Kidney tubule cell (primary cell): ENCODE measurements at regions not wholly inside any gene's neighbourhood (a gene's known extent, or its start where the extent isn't known, plus 50 kb on each side); places are given as distances from the start of the nearest gene placed in this dataset.

Source experiments
- DNase-seq: peaks from one replicate; pipeline ENCODE4 v3.0.0-alpha.2; 2018; ENCODE audit warnings: low spot score

GRCh38 chr16:55380485-55380884, 56.5 kb downstream of the IRX6 start:
- DNase-seq: no peak

GRCh38 chr16:55384288-55385247, 60.6 kb downstream of the IRX6 start:
- no peak for DNase-seq

DNA sequence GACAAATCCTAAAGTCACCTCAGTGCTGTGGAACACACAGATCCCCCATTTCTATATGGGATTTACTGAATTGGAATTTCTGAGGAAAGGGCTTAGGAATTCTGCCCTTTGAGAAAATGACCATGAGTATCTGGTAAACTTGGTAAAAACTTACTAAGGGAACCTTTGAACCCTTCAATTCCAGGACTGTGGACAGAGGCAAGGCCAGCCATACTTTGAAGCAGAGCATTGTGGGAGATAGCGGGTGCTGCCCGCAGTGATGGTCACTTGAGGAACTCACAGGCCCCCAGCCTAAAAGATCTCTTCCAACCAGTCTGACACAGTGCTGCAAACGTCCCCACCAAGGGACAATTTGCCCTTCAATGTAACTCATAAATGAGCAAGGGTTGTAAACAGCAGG, 61.4 kb downstream of the IRX6 start:
- no peak for DNase-seq

DNA sequence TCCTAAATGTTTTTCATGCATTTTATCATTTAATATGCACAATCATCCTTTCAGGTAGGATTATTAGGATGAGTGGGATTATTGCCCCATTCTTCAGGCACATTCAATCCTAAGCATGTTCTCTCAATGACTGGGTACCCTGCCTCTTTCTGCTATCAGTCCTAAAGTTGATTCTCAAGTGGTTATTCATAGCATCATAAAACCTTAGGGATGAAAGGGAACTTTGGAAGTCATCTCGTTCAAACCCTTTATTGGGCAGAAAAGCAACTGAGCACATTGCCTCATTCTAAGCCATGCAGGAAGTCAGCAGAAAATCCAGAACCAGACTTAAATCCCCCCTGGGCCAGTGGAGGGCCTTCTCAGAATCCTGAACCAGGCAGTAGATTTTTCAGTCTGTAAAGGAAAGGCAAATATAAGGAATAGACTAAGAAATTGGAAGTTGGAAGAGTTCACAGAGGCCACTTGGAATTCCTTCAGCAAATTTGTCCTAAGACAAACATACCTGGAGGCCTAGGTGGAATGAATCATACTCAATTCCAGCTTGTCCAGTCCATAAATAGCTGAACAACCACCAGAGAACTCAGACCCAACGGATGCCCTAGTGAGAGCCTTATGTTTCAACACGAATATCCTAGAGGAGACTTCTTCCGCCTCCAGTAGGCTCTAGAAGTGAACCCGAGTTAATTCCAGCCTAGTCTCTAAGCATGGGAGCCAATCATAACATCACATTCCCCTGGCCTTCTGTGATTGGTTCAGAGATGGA, 62.7 kb downstream of the IRX6 start:
- peak; percentile 32 for DNase-seq

DNA sequence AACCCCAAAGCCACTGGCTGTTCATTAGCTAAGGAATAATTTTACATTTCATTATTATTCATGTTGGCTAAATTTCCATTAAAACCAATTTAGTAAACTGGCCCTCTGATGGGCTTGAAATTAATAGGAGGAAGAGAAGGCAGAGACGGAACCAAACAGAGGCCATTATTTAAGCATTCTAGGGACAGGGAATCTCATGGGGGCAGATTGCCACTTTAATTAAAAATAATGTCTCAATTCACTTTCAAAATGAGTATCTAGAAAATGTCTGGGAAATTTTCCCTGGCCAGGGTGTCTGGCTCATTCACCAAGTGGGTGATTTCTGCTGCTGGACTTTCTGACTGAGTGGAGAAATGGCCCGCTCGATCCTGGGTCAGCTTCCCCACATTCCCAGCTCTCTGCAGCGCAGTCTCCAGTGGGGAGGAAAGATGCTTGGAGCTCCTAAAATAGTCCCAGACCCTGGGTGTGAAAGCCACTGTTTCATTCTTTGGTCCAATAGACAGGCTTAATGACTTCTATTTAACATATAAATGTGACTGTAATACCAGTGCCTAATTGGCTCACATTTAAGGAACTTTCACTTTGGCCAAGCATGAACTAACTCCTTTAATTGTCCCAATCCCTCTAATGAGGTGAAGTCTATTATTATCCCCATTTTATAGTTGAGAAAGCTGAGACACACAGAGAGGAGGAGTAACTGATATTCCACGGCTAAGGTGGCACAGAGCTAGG, 64.3 kb downstream of the IRX6 start:
- no peak for DNase-seq

GRCh38 chr16:55389426-55390073, 65.5 kb downstream of the IRX6 start:
- DNase-seq: no peak

DNA sequence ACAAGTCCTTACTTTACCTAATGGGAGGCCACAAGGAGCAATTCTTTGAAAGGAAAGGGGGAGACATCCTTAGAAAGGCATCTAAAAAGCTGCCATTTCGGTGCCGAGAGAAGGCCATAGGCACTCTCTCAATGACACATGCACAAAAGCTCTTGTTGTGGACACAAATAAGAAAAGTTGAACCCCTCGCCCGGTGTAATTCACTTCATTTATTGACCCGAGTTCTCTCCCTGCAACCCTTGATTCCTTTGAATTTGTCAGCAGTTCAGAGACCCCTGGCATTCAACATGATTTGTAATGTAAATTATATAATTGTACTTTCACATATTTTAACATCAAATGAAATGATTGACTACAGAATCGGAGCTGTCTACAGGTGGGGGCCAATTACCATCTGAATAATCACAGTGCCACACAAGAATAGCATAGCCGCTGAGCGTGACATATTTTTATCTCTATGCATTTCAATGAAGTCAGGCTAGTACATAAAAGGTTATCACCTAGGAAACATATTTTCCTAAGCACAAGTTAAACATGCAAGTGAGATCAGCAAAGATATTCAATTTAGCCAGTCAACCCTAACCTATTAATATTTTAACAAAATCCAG, 66.7 kb downstream of the IRX6 start:
- no peak for DNase-seq

DNA sequence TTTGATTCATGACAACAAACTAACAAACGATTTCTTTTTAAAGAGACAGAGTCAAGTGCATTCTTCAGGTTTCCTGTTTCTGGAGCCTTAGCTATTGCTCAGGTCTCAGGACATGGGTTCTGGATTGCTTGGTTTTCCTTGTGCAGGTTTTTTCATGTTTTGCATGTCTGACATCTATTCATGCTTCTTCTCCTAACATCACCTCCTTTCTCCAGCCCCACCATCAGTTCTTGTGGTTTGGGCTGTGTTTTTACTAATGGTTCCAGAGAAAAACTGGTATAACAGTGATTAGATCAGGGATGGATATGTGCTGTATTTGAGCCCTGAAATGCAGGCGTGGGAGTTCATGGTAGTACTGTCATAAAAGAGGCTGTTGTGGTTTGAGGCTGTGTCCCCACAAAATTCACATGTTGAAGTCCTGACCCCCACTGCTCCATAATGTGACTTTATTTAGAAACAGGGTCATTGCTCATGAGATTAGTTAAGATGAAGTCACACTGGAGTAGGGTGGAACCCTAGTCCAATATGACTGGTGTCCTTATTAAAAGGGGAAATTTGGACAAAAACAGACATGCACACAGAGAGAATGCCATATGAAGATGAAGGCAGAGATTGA, 67.9 kb downstream of the IRX6 start:
- DNase-seq: no peak

GRCh38 chr16:55392701-55393100, 68.7 kb downstream of the IRX6 start:
- peak; percentile 50 for DNase-seq

- no peak for DNase-seq
Measured at GRCh38 chr16:55393991-55394390, 70.0 kb downstream of the IRX6 start.

DNA sequence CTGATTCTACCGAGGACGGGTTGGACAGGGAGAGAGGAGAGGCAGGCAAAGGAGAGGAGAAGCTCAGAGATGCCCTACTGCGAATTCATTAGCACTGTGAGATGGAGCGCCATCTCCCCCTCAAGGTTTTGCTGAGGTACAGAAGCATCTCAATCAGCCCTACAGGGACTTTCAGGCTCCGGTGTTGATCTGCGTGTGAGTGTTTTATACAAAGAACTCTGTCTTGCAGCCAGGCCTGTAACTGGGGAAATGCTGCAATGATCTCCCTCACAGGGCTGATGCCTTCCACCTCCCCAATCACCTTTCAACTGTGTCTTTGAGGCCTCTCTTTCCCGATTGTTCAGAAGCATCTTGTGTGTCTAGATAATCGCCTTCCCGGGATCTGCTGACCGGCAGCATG, 74.8 kb downstream of the IRX6 start:
- DNase-seq: no peak

GRCh38 chr16:55399911-55400310, 75.9 kb downstream of the IRX6 start:
- DNase-seq: no peak

DNA sequence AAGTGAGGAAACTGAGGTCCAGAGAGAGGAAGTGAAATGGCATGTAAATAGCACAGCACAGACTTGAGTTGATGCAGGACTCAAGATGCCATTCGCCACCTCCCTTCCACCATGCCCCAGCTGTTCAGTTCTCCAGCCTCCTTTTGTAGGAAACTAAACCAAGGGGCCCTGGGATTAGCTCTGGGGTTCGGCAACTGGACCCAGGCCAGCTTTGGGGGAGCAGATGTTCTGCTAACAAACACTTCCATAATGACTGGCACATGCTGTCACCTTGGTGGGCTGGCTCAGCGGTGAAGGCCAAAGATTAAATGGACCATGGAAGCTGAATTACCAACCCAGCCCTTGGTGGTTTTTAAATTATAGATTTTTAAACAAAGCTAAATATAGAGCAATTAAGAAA, 77.0 kb downstream of the IRX6 start:
- no peak for DNase-seq

- no peak for DNase-seq
Measured at GRCh38 chr16:55403464-55403863, 75.5 kb upstream of the MMP2 start.

GRCh38 chr16:55406651-55407050, 72.3 kb upstream of the MMP2 start:
- DNase-seq: no peak

DNA sequence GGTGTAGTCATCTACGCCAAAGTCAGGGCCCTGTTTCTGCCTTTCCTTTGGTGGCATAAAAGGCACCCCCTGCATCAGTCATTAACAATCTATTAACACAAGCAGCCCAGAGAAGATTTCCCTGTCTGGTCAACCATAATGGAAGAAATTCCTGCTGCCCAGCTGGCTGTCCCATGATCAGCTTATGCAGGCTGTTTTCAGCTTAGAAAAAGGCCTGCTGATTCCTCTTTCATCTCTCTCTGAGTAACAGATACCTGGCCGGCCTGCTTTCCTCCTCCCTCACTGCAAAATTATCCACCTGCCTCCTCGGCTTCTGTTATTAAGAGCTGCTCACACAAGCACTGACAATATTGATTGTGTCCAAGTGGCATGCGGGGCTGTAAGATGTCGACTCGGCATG, 70.3 kb upstream of the MMP2 start:
- peak; percentile 68 for DNase-seq

GRCh38 chr16:55411231-55411630, 67.8 kb upstream of the MMP2 start:
- DNase-seq: peak; percentile 61

GRCh38 chr16:55418586-55418985, 60.4 kb upstream of the MMP2 start:
- peak; percentile 2 for DNase-seq

- no peak for DNase-seq
Measured at GRCh38 chr16:55421226-55421625, 57.8 kb upstream of the MMP2 start.

- no peak for DNase-seq
Measured at GRCh38 chr16:55426865-55427484, 52.0 kb upstream of the MMP2 start.
